SU-DHL-6 (cell line): ENCODE measurements at regions not wholly inside any gene's neighbourhood (a gene's known extent, or its start where the extent isn't known, plus 50 kb on each side); places are given as distances from the start of the nearest gene placed in this dataset.

ENCODE experiments used
- H2AFZ ChIP-seq: fragments of 200-600 bp; sonication (generic); 2 replicates; pipeline ENCODE4 v1.6.1; 2014; ENCODE audit warnings: low read depth, mild to moderate bottlenecking, moderate library complexity, mixed read lengths, antibody characterized with exemption, low read length; ENCODE audit not compliant: severe bottlenecking
- H3F3A ChIP-seq: fragments of 200-600 bp; shearing (Covaris generic); 2 replicates; pipeline ENCODE4 v1.6.0; 2016; ENCODE audit warnings: antibody characterized with exemption, mild to moderate bottlenecking; ENCODE audit not compliant: insufficient read depth
- H3K27ac ChIP-seq: fragments of 200-600 bp; sonication (generic); 2 replicates; pipeline ENCODE4 v1.5.1; 2016; ENCODE audit warnings: low read depth, mild to moderate bottlenecking, low read length, moderate library complexity, mixed read lengths
- H3K27me3 ChIP-seq: fragments of 200-600 bp; sonication (generic), shearing (Covaris generic); 2 replicates; pipeline ENCODE4 v1.6.0; 2014; ENCODE audit warnings: mild to moderate bottlenecking, low read length
- H3K36me3 ChIP-seq: fragments of 200-600 bp; sonication (generic); 2 replicates; pipeline ENCODE4 v1.6.1; 2014; ENCODE audit warnings: mild to moderate bottlenecking, low read length, mixed read lengths
- H3K4me2 ChIP-seq: fragments of 300-600, 200-600 bp; shearing (Covaris generic), sonication (generic); 2 replicates; pipeline ENCODE4 v1.6.0; 2014; ENCODE audit warnings: low read length, low read depth, mild to moderate bottlenecking; ENCODE audit not compliant: poor library complexity, severe bottlenecking
- H3K4me3 ChIP-seq: fragments of 200-600 bp; sonication (generic); 2 replicates; pipeline ENCODE4 v1.5.1; 2014; ENCODE audit warnings: antibody characterized with exemption, low read length, mild to moderate bottlenecking, mixed read lengths; ENCODE audit not compliant: insufficient read depth, poor library complexity, severe bottlenecking
- H3K79me2 ChIP-seq: fragments of 200-600 bp; sonication (generic); 2 replicates; pipeline ENCODE4 v1.6.1; 2014; ENCODE audit warnings: mild to moderate bottlenecking, low read length, moderate library complexity; ENCODE audit not compliant: insufficient read depth
- H3K9ac ChIP-seq: fragments of 200-600 bp; sonication (generic); 2 replicates; pipeline ENCODE4 v1.7.0; 2014; ENCODE audit warnings: mild to moderate bottlenecking, low read length
- H3K9me2 ChIP-seq: fragments of 200-600 bp; sonication (generic); replicated peaks from 2 replicates; pipeline ENCODE4 v1.6.1; 2014; ENCODE audit warnings: low read length; ENCODE audit not compliant: insufficient read depth
- H3K9me3 ChIP-seq: fragments of 200-600 bp; sonication (generic); 2 replicates; pipeline ENCODE4 v1.6.1; 2014; ENCODE audit warnings: low read length, mixed read lengths; ENCODE audit not compliant: insufficient read depth
- H4K20me1 ChIP-seq: fragments of 200-600 bp; sonication (generic); 2 replicates; pipeline ENCODE4 v1.6.1; 2014; ENCODE audit warnings: low read depth, mild to moderate bottlenecking, antibody characterized with exemption, low read length, moderate library complexity, mixed read lengths
- EZH2phosphoT487 ChIP-seq: fragments of 200-600 bp; sonication (generic), shearing (Covaris generic); conservative IDR thresholded peaks from 2 replicates; pipeline ENCODE4 v1.6.1; 2018; ENCODE audit warnings: mild to moderate bottlenecking, antibody characterized with exemption, low read length, moderate library complexity, mixed read lengths
- TF ChIP-seq, protein P1 (sequence below): fragments of 200-600 bp; sonication (generic); IDR thresholded peaks from one replicate; pipeline ENCODE4 v1.5.1; 2017; ENCODE audit warnings: antibody characterized with exemption, mild to moderate bottlenecking, low read length, moderate library complexity; ENCODE audit not compliant: insufficient read depth, poor library complexity, severe bottlenecking

DNA sequence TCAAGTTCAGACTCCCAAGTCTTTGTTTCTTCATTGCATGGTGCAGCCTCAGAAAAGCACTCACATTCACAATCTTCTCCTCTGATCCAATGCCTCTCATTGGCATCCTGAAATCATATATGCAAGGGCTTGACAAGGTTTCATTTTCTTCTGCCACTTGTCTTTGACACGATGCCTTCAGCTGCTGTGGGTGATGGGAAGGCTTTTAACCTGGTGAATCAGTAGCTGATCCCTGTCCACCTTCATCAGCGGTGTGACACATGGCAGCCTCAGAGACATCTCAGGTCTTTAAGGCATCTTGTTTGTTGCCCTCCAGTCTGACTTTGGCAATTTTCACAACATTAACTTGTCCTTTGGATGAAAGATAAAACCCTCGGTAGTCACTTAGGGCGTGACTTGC, 147.2 kb downstream of the PRELID2 start:
- Histone ChIP-seq H3K9me3 (no peaks in the 10 kb centered on the region), H3F3A (no peaks in the 10 kb centered on the region), H4K20me1 (no peaks in the 10 kb centered on the region), H2AFZ (no peak overlapping the region), H3K79me2 (no peaks in the 10 kb centered on the region), H3K9ac (no peak overlapping the region), H3K36me3 (no peaks in the 10 kb centered on the region), H3K4me2 (no peak overlapping the region), H3K27ac (no peak overlapping the region), H3K4me3 (no peak overlapping the region), H3K27me3 (no peaks in the 10 kb centered on the region), H3K9me2 (no peaks in the 10 kb centered on the region)
- no peak for TF ChIP-seq EZH2phosphoT487
- TF ChIP-seq, protein P1, sequence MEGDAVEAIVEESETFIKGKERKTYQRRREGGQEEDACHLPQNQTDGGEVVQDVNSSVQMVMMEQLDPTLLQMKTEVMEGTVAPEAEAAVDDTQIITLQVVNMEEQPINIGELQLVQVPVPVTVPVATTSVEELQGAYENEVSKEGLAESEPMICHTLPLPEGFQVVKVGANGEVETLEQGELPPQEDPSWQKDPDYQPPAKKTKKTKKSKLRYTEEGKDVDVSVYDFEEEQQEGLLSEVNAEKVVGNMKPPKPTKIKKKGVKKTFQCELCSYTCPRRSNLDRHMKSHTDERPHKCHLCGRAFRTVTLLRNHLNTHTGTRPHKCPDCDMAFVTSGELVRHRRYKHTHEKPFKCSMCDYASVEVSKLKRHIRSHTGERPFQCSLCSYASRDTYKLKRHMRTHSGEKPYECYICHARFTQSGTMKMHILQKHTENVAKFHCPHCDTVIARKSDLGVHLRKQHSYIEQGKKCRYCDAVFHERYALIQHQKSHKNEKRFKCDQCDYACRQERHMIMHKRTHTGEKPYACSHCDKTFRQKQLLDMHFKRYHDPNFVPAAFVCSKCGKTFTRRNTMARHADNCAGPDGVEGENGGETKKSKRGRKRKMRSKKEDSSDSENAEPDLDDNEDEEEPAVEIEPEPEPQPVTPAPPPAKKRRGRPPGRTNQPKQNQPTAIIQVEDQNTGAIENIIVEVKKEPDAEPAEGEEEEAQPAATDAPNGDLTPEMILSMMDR: no peak

DNA sequence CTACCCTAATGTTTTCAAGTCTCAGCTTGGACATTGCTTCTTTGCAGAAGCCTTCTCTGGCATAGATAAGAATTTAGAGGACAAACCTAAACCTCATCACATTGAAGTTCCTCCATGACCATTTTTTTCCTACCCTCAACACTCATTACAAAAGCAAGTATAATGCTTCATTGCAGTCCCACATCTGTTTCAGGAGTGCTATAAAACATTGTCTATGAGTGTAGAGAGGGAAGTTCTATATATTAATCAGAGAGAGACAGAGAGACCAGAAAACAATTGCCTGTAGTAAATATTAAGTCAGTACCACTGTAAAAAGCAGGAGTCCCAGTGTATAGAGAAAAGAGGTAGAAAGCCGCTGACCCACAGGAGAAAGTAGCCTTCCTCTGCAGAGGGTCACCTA, 149.7 kb downstream of the PRELID2 start:
- no peaks in the 10 kb centered on the region for H3F3A ChIP-seq

DNA sequence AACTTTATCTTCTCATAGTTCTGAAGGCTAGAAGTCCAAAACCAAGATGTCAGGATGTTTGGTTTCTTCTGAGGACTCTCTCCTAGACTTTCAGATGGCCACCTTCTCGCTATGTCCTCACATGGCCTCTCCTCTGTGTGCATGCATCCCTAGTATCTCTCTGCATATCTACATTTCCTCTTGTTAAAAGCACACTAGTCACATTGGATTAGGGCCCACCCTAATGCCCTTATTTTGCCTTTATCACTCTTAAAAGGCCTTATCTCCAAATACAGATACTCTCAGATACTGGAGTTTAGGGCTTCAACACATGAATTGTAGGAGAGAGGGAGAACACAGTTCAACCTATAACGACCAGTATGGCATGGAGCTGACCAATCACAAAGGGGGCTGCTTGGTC, 151.7 kb downstream of the PRELID2 start:
- H3K27ac ChIP-seq: no peak overlapping the region
- H3F3A ChIP-seq: no peaks in the 10 kb centered on the region
- TF ChIP-seq EZH2phosphoT487: no peak
- TF ChIP-seq, protein P1: no peak
- H3K9ac ChIP-seq: no peak overlapping the region
- no peaks in the 10 kb centered on the region for H3K79me2 ChIP-seq
- no peak overlapping the region for H3K4me2 ChIP-seq
- no peaks in the 10 kb centered on the region for H3K9me2 ChIP-seq
- no peaks in the 10 kb centered on the region for H3K27me3 ChIP-seq
- H3K36me3 ChIP-seq: no peaks in the 10 kb centered on the region
- H2AFZ ChIP-seq: no peak overlapping the region
- H3K9me3 ChIP-seq: no peaks in the 10 kb centered on the region
- H3K4me3 ChIP-seq: no peak overlapping the region
- H4K20me1 ChIP-seq: no peaks in the 10 kb centered on the region

More for the DNA sequence above, 149.7 kb downstream of the PRELID2 start:
- Histone ChIP-seq H3K27me3 (no peaks in the 10 kb centered on the region), H4K20me1 (no peaks in the 10 kb centered on the region), H3K79me2 (no peaks in the 10 kb centered on the region), H3K9ac (no peak overlapping the region), H3K27ac (no peak overlapping the region), H2AFZ (no peak overlapping the region), H3K9me3 (no peaks in the 10 kb centered on the region), H3K36me3 (no peaks in the 10 kb centered on the region), H3K4me2 (no peak overlapping the region), H3K9me2 (no peaks in the 10 kb centered on the region), H3K4me3 (no peak overlapping the region)
- TF ChIP-seq, protein P1: no peak
- TF ChIP-seq EZH2phosphoT487: no peak
